HepG2 (cell line): ENCODE measurements at regions not wholly inside any gene's neighbourhood (a gene's known extent, or its start where the extent isn't known, plus 50 kb on each side); places are given as distances from the start of the nearest gene placed in this dataset.

ENCODE experiments used
- ATAC-seq: fragments of 200-7000 bp; cut with Tn5 transposase; 3 replicates; pipeline ENCODE4 v1.9.1; 2020; ENCODE audit warnings: mild to moderate bottlenecking, moderate library complexity
- BruUV-seq: library from RNA; stranded (reverse); fragments of 400-500 nt; replicated peaks from 2 replicates; lab custom pipeline; 2021; lab: Mats Ljungman, UMichigan
- CTCF ChIA-PET: fragments of 300-600 bp; formaldehyde crosslinking; extraction: SDS; loops from one replicate; lab custom pipeline; 2021; ENCODE audit warnings: low total read pairs, inconsistent platforms, low intra/inter-chr PET ratio; lab: Yijun Ruan, JAX
- POLR2A ChIA-PET: fragments of 350-600 bp; sonication (Branson Sonifier 250); formaldehyde crosslinking; loops from one replicate; lab custom pipeline; 2020; ENCODE audit warnings: antibody characterized with exemption, inconsistent platforms; lab: Yijun Ruan, JAX
- DNase-seq: peaks from one replicate; pipeline ENCODE4 v3.0.0-alpha.2; 2015; ENCODE audit warnings: low spot score
- FAIRE-seq: peaks from 3 replicates; lab custom pipeline; 2011; peaks lifted over from hg19 to GRCh38; lab: Jason Lieb, UNC
- H2AFZ ChIP-seq: one replicate; pipeline ENCODE4 v1.6.1; 2011; ENCODE audit warnings: low read length, inconsistent platforms
- H3K27ac ChIP-seq: fragments of 300-600 bp; 3 replicates; pipeline ENCODE4 v1.8.0; 2011; ENCODE audit warnings: mixed run types, mild to moderate bottlenecking, mixed read lengths, low read length, inconsistent platforms; ENCODE audit not compliant: insufficient read depth; ENCODE audit errors: extremely low read length
- H3K27me3 ChIP-seq, 2 experiments: fragments of 200-600 bp in 1 of 2; 2 replicates in 1 of 2; 3 replicates in 1 of 2; pipeline versions ENCODE4 v1.6.0 to v1.8.0; 2011; ENCODE audit warnings: low read length in 2 of 2, mild to moderate bottlenecking in 2 of 2, moderate library complexity in 2 of 2, inconsistent platforms in 1 of 2; ENCODE audit not compliant: insufficient read depth in 2 of 2, control insufficient read depth in 1 of 2
- H3K36me3 ChIP-seq, 2 experiments: fragments of 200-600 bp in 1 of 2; replicated peaks in 1 of 2; 2 replicates in 1 of 2; 3 replicates in 1 of 2; pipeline versions ENCODE4 v1.5.1 to v1.8.0; 2011; ENCODE audit warnings: low read length in 2 of 2, inconsistent platforms in 1 of 2; ENCODE audit not compliant: insufficient read depth in 2 of 2, control insufficient read depth in 1 of 2
- H3K4me1 ChIP-seq: 2 replicates; pipeline ENCODE4 v1.5.1; 2012; ENCODE audit warnings: low read length, inconsistent platforms; ENCODE audit not compliant: insufficient read depth
- H3K4me2 ChIP-seq: 2 replicates; pipeline ENCODE4 v1.6.0; 2011; ENCODE audit warnings: low read depth, low read length, inconsistent platforms
- H3K4me3 ChIP-seq, 3 experiments: fragments of 200-600 bp in 1 of 3; sonication (generic), shearing (Covaris generic) in 1 of 3; replicated peaks in 1 of 3; 2 replicates each; pipeline ENCODE4 v1.5.1; 2011 to 2016; ENCODE audit warnings: low read length in 3 of 3, inconsistent platforms in 2 of 3, low read depth in 2 of 3, mild to moderate bottlenecking in 2 of 3, control low read depth in 1 of 3, mixed read lengths in 1 of 3; ENCODE audit not compliant: insufficient read depth in 1 of 3
- H3K79me2 ChIP-seq: one replicate; pipeline ENCODE4 v1.6.1; 2011; ENCODE audit warnings: low read length, inconsistent platforms; ENCODE audit not compliant: insufficient read depth
- H3K9ac ChIP-seq: 2 replicates; pipeline ENCODE4 v1.6.0; 2011; ENCODE audit warnings: mild to moderate bottlenecking, low read depth, low read length, inconsistent platforms; ENCODE audit not compliant: insufficient read depth
- H3K9me3 ChIP-seq: 2 replicates; pipeline ENCODE4 v1.5.1; 2012; ENCODE audit warnings: mild to moderate bottlenecking, low read length
- H4K20me1 ChIP-seq: 2 replicates; pipeline ENCODE4 v1.6.0; 2011; ENCODE audit warnings: inconsistent platforms, mild to moderate bottlenecking, low read length, moderate library complexity; ENCODE audit not compliant: insufficient read depth
- ATF4 ChIP-seq, 2 experiments: fragments of 450-650 bp in 1 of 2; sonication (generic) in 1 of 2; formaldehyde crosslinking; IDR thresholded peaks; 2 replicates each; pipeline versions ENCODE4 v1.5.0 to v1.8.0; 2020 to 2022; ENCODE audit warnings: mild to moderate bottlenecking in 1 of 2, missing genetic modification reagents in 1 of 2
- ATM ChIP-seq: fragments of 450-650 bp; IDR thresholded peaks from 2 replicates; pipeline ENCODE4 v1.7.1; 2017; ENCODE audit warnings: mild to moderate bottlenecking, borderline replicate concordance
- CSRNP1 ChIP-seq: sonication (generic); formaldehyde crosslinking; IDR thresholded peaks from 2 replicates; pipeline ENCODE4 v1.8.1; 2023; ENCODE audit warnings: mild to moderate bottlenecking, missing genetic modification reagents
- MLXIP ChIP-seq: sonication (generic); formaldehyde crosslinking; IDR thresholded peaks from 2 replicates; pipeline ENCODE4 v1.9.0; 2021; ENCODE audit warnings: missing genetic modification reagents, borderline replicate concordance
- SMAD3 ChIP-seq: sonication (generic); formaldehyde crosslinking; IDR thresholded peaks from 2 replicates; pipeline ENCODE4 v1.4.0; 2020; ENCODE audit warnings: missing genetic modification reagents
- TEF ChIP-seq: sonication (generic); formaldehyde crosslinking; IDR thresholded peaks from 2 replicates; pipeline ENCODE4 v1.5.0; 2020; ENCODE audit warnings: missing genetic modification reagents
- TIGD3 ChIP-seq: sonication (generic); formaldehyde crosslinking; IDR thresholded peaks from 2 replicates; pipeline ENCODE4 v1.5.1; 2020; ENCODE audit warnings: mild to moderate bottlenecking, missing genetic modification reagents, borderline replicate concordance
- ZNF17 ChIP-seq: sonication (generic); formaldehyde crosslinking; IDR thresholded peaks from 2 replicates; pipeline ENCODE4 v1.5.0; 2020; ENCODE audit warnings: mild to moderate bottlenecking, missing genetic modification reagents
- ZNF354B ChIP-seq: sonication (generic); formaldehyde crosslinking; IDR thresholded peaks from 2 replicates; pipeline ENCODE4 v1.8.0; 2022; ENCODE audit warnings: mild to moderate bottlenecking, missing genetic modification reagents
- ZNF441 ChIP-seq: sonication (generic); formaldehyde crosslinking; IDR thresholded peaks from 2 replicates; pipeline ENCODE4 v1.7.0; 2021; ENCODE audit warnings: missing genetic modification reagents, borderline replicate concordance
- ZNF550 ChIP-seq: sonication (generic); formaldehyde crosslinking; IDR thresholded peaks from 2 replicates; pipeline ENCODE4 v1.4.0; 2020; ENCODE audit warnings: mild to moderate bottlenecking, missing genetic modification reagents, borderline replicate concordance
- ZNF792 ChIP-seq: IDR thresholded peaks from 2 replicates; pipeline ENCODE4 v1.6.1; 2016
- WGBS: methylation state at CpG from one replicate; pipeline ENCODE4 v1.1.6; 2017; ENCODE audit warnings: low lambda C conversion rate; 5-methylcytosine and 5-hydroxymethylcytosine counted together
- in situ Hi-C: cut with HindIII; loops from 2 replicates; pipeline ENCODE4 v1.10.0; 2017; ENCODE audit warnings: low pct_unique_long_range_greater_than_20kb; ENCODE audit not compliant: extremely low pct_ligation_motif_present
- intact Hi-C: fragments of 100-400 bp; cut with micrococcal nuclease; formaldehyde crosslinking; loops from one replicate; pipeline ENCODE4 v1.10.0; 2022; ENCODE audit not compliant: unreplicated experiment

- intact Hi-C loops, result no loop called here
- Histone ChIP-seq H3K27me3 (no peaks in the 10 kb centered on the region), H3K9me3 (no peaks in the 10 kb centered on the region), H3K4me2 (no peak overlapping the region), H2AFZ (no peak overlapping the region), H3K4me3 (no peak overlapping the region), H3K4me1 (no peaks in the 10 kb centered on the region), H3K27ac (no peak overlapping the region), H3K79me2 (no peaks in the 10 kb centered on the region), H4K20me1 (no peaks in the 10 kb centered on the region), H3K36me3 (no peaks in the 10 kb centered on the region), H3K9ac (no peak overlapping the region)
- DNase-seq, result no peak
- no TSS peak for BruUV-seq
- 16% methylated on average over 6 of the region's 7 CpGs for WGBS
- no peak for FAIRE-seq
- TF ChIP-seq ZNF354B (no peak), TIGD3 (CRISPR knock-in tag) (no peak), ZNF792 (CRISPR knock-in tag) (no peak), TEF (CRISPR knock-in tag) (no peak)
- CTCF ChIA-PET, result no interaction called here
- in situ Hi-C loops, result no loop called here
- ATAC-seq, result no peak
- POLR2A ChIA-PET, result no interaction called here
Measured at GRCh38 chr7:120215654-120216053, 57.3 kb upstream of the KCND2 start.

GRCh38 chr7:120216947-120217346, 56.0 kb upstream of the KCND2 start:
- intact Hi-C loops, result no loop called here
- Histone ChIP-seq H2AFZ (no peak overlapping the region), H3K36me3 (no peaks in the 10 kb centered on the region), H3K9me3 (no peaks in the 10 kb centered on the region), H3K9ac (no peak overlapping the region), H3K4me1 (no peaks in the 10 kb centered on the region), H3K27me3 (no peaks in the 10 kb centered on the region), H3K4me3 (no peak overlapping the region), H3K27ac (no peak overlapping the region), H3K4me2 (no peak overlapping the region), H4K20me1 (no peaks in the 10 kb centered on the region), H3K79me2 (no peaks in the 10 kb centered on the region)
- ChIA-PET CTCF (no interaction called here), POLR2A (no interaction called here)
- FAIRE-seq (no peak), ATAC-seq (no peak), DNase-seq (no peak)
- in situ Hi-C loops, result no loop called here
- BruUV-seq, result no TSS peak
- 0% methylated on average over 2 of the region's 2 CpGs for WGBS
- TF ChIP-seq ATF4 (CRISPR knock-in tag; IDR thresholded peaks at IDR 0.05) (no peak), ZNF17 (CRISPR knock-in tag) (no peak), ATM (no peak), ZNF441 (CRISPR knock-in tag) (no peak), ZNF550 (CRISPR knock-in tag) (no peak), CSRNP1 (no peak), SMAD3 (CRISPR knock-in tag) (no peak), MLXIP (CRISPR knock-in tag) (no peak)
